Astrocyte (in vitro differentiated cells and primary cell): ENCODE measurements at regions not wholly inside any gene's neighbourhood (a gene's known extent, or its start where the extent isn't known, plus 50 kb on each side); places are given as distances from the start of the nearest gene placed in this dataset.

Experiments
- EZH2 ChIP-seq: IDR thresholded peaks from 2 replicates; pipeline ENCODE4 v1.6.1; 2012; ENCODE audit warnings: mild to moderate bottlenecking, low read length, inconsistent platforms; ENCODE audit not compliant: insufficient read depth
- TF ChIP-seq, protein P1 (sequence below): IDR thresholded peaks from 2 replicates; pipeline ENCODE4 v1.5.1; 2011; ENCODE audit warnings: low read depth, mild to moderate bottlenecking, inconsistent platforms, low read length, moderate library complexity; ENCODE audit not compliant: insufficient read depth

DNA sequence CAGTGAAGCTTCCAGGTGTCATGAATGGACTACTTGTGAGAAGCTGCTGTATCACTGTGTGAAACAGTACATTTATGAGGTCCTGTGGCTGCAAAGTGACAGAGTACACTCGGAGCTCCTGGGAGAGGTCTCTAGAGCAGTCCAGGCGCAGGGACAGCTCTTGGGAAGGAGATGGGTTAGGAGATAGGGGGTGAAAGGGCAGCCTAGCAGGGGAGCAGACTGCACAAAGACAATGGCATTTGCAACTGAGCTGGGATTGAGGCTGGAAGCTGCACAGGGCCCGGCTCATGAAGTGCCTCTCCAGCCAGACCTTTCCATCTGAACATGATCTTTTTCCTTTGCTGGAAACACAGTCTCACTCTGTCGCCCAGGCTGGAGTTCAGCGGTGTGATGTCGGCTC lies 83.6 kb downstream of the RHOB start:
- TF ChIP-seq, protein P1, sequence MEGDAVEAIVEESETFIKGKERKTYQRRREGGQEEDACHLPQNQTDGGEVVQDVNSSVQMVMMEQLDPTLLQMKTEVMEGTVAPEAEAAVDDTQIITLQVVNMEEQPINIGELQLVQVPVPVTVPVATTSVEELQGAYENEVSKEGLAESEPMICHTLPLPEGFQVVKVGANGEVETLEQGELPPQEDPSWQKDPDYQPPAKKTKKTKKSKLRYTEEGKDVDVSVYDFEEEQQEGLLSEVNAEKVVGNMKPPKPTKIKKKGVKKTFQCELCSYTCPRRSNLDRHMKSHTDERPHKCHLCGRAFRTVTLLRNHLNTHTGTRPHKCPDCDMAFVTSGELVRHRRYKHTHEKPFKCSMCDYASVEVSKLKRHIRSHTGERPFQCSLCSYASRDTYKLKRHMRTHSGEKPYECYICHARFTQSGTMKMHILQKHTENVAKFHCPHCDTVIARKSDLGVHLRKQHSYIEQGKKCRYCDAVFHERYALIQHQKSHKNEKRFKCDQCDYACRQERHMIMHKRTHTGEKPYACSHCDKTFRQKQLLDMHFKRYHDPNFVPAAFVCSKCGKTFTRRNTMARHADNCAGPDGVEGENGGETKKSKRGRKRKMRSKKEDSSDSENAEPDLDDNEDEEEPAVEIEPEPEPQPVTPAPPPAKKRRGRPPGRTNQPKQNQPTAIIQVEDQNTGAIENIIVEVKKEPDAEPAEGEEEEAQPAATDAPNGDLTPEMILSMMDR, result no peak
- no peak for TF ChIP-seq EZH2
